WERI-Rb-1 (cell line): ENCODE measurements at regions not wholly inside any gene's neighbourhood (a gene's known extent, or its start where the extent isn't known, plus 50 kb on each side); places are given as distances from the start of the nearest gene placed in this dataset.

Source experiments
- DNase-seq: peaks from one replicate; pipeline ENCODE4 v3.0.0-alpha.2; 2020
- H3K27ac ChIP-seq: fragments of 250-450 bp; sonication (Bioruptor Pico); 2 replicates; pipeline ENCODE4 v1.5.1; 2020; ENCODE audit warnings: mild to moderate bottlenecking, moderate library complexity
- H3K27me3 ChIP-seq: fragments of 250-450 bp; sonication (Bioruptor Pico); 2 replicates; pipeline ENCODE4 v1.5.1; 2021; ENCODE audit warnings: mild to moderate bottlenecking, low read depth, moderate library complexity; ENCODE audit not compliant: insufficient read depth, severe bottlenecking
- H3K36me3 ChIP-seq: fragments of 250-450 bp; sonication (Bioruptor Pico); 2 replicates; pipeline ENCODE4 v1.5.1; 2020; ENCODE audit warnings: mild to moderate bottlenecking, moderate library complexity
- H3K4me3 ChIP-seq: 2 replicates; pipeline ENCODE4 v1.5.1; 2011; ENCODE audit warnings: low read depth, mild to moderate bottlenecking, control low read depth, low read length
- H3K9me3 ChIP-seq: fragments of 250-450 bp; sonication (Bioruptor Pico); 2 replicates; pipeline ENCODE4 v1.5.1; 2021; ENCODE audit warnings: mild to moderate bottlenecking, moderate library complexity; ENCODE audit not compliant: severe bottlenecking
- TF ChIP-seq, protein P1 (sequence below): IDR thresholded peaks from 2 replicates; pipeline ENCODE4 v1.5.1; 2011; ENCODE audit warnings: low read depth, mild to moderate bottlenecking, control low read depth, inconsistent platforms, low read length

DNA sequence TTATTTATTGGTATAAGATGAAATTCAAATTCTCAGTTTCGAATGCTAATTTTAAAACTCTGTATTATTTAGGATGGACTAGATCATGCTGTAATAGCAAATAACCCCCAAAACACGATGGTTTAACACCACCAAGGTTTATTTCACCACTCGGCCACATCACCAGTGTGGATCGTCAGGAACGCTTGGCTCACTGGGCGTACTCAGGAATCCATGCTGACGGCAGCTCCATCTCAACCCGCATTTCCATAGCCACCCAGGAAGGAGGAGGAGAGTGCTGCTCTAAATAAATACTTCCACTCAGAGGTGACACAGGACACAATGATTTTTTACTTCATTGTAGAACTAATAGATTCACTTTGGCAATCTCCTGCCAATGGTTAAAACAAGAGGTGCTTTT lies 347.4 kb downstream of the SH3GL2 start:
- H3K36me3 ChIP-seq: no peaks in the 10 kb centered on the region
- DNase-seq: no peak

DNA sequence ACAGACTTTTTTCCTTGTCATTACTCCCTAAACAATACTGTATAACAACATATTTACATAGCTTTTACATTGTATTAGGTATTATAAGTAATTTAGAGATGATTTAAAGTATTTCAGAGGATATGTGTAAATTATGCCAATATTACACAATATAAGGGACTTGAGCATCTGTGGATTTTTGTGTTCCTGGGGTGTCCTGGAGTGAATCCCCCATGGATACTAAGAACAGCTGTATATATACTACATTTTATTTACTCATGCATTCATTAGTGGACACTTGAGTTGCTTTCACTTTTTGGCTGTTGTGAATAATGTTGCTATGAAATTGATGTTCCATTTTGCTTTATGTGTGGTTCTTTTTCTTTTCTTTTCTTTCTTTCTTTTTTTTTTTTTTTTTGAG lies 348.8 kb downstream of the SH3GL2 start:
- TF ChIP-seq, protein P1, sequence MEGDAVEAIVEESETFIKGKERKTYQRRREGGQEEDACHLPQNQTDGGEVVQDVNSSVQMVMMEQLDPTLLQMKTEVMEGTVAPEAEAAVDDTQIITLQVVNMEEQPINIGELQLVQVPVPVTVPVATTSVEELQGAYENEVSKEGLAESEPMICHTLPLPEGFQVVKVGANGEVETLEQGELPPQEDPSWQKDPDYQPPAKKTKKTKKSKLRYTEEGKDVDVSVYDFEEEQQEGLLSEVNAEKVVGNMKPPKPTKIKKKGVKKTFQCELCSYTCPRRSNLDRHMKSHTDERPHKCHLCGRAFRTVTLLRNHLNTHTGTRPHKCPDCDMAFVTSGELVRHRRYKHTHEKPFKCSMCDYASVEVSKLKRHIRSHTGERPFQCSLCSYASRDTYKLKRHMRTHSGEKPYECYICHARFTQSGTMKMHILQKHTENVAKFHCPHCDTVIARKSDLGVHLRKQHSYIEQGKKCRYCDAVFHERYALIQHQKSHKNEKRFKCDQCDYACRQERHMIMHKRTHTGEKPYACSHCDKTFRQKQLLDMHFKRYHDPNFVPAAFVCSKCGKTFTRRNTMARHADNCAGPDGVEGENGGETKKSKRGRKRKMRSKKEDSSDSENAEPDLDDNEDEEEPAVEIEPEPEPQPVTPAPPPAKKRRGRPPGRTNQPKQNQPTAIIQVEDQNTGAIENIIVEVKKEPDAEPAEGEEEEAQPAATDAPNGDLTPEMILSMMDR: no peak
- no peak overlapping the region for H3K27ac ChIP-seq
- no peaks in the 10 kb centered on the region for H3K27me3 ChIP-seq
- no peak for DNase-seq
- H3K36me3 ChIP-seq: no peaks in the 10 kb centered on the region
- H3K4me3 ChIP-seq: no peak overlapping the region
- H3K9me3 ChIP-seq: no peaks in the 10 kb centered on the region

More for the DNA sequence above, 347.4 kb downstream of the SH3GL2 start:
- Histone ChIP-seq H3K9me3 (no peaks in the 10 kb centered on the region), H3K4me3 (no peak overlapping the region), H3K27ac (no peak overlapping the region), H3K27me3 (no peaks in the 10 kb centered on the region)
- TF ChIP-seq, protein P1: no peak

DNA sequence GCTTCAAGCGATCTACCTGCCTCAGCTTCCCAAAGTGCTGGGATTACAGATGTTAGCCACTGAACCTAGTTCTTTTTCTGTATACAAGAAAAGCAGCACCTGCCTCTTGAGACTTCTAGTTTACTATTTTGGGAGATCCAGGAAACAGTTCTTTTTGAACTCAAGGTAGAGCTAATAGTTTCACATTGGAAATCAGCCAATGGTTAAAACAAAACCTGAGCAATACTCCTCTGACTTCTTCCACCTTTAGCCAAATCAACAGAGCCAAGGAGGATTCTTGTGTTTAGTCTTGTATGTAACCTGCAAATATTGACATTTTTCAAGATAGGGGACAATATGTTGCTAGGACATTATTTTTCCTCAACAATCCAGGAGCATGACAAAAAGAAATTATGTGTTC lies 349.4 kb downstream of the SH3GL2 start:
- H3K27me3 ChIP-seq: no peaks in the 10 kb centered on the region
- no peaks in the 10 kb centered on the region for H3K36me3 ChIP-seq
- TF ChIP-seq, protein P1: no peak
- no peak overlapping the region for H3K4me3 ChIP-seq
- H3K9me3 ChIP-seq: no peaks in the 10 kb centered on the region
- no peak for DNase-seq
- no peak overlapping the region for H3K27ac ChIP-seq

DNA sequence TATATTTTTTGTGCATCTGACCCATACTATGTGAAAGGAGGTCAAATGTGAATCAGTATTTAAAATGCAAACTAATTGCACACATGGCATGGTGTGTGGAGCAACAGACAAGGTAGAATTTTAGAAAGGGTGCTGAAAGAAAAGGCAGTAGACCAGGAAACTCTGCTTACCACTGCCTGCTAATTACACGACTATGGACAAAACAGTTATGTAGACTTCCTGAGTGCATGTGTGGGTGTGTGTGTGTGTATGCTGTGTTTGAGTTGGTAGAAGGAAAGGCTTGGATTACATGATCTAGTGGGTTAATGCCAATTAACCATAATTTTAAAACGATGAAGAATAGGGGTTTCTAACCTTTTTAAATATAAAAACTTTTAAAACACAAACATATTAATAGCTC lies 349.9 kb downstream of the SH3GL2 start:
- no peak for DNase-seq
- TF ChIP-seq, protein P1: no peak

DNA sequence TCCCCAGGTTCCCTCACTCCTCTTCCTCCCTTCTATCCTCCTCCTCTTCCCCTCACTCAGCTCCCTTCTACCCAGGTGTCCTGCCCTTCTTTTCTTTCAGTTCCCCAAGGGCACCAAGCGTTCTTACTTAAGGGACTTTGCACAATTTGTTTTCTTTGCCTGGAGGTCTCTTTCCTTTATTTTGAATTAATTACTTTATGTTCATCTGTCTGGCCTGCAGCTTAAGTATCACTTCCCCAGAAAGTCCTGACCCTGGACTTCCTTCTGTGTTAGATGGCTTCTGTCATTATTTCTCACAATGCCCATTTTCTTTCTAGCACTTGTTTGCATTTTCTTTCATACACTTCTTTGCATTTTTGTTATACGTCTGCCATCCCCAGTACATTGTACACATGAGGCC lies 350.6 kb downstream of the SH3GL2 start:
- no peak overlapping the region for H3K4me3 ChIP-seq
- TF ChIP-seq, protein P1: no peak
- H3K27ac ChIP-seq: no peak overlapping the region
- H3K27me3 ChIP-seq: no peaks in the 10 kb centered on the region
- no peaks in the 10 kb centered on the region for H3K36me3 ChIP-seq
- no peaks in the 10 kb centered on the region for H3K9me3 ChIP-seq
- DNase-seq: no peak

More for the DNA sequence above, 349.9 kb downstream of the SH3GL2 start:
- Histone ChIP-seq H3K27me3 (no peaks in the 10 kb centered on the region), H3K27ac (no peak overlapping the region), H3K9me3 (no peaks in the 10 kb centered on the region), H3K36me3 (no peaks in the 10 kb centered on the region), H3K4me3 (no peak overlapping the region)

DNA sequence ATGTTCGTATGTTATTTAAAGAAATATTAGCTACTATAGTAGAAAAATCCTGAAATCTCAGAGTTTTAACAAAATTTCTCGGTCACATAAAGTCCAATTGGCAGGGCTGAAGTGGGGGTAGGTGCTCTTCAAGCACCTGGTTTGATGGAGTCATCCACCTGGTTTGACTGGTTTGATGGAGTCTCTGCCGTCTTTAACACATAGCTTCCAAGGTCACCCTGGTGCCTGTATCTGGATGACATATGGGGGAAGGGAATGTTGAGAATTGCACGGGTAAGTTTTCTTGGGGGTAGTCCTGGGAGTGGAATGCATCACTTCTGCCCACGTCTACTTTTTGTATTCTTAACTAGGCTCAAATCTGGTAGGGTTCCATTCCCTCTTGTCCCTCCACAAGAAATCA lies 351.2 kb downstream of the SH3GL2 start:
- Histone ChIP-seq H3K36me3 (no peaks in the 10 kb centered on the region), H3K27ac (no peak overlapping the region), H3K4me3 (no peak overlapping the region), H3K27me3 (no peaks in the 10 kb centered on the region), H3K9me3 (no peaks in the 10 kb centered on the region)
- TF ChIP-seq, protein P1: no peak
- DNase-seq: no peak
